Dedifferentiated amniotic fluid mesenchymal stem cell (primary cell): ENCODE measurements at regions not wholly inside any gene's neighbourhood (a gene's known extent, or its start where the extent isn't known, plus 50 kb on each side); places are given as distances from the start of the nearest gene placed in this dataset.
"Not testable (repeated sequence)": the region's sequence is repeated elsewhere in the genome, so short reads cannot be mapped to it uniquely, and the experiment has no call there.

ENCODE experiments used
- DNase-seq: peaks from one replicate; pipeline ENCODE4 v3.0.0-alpha.2; 2016; ENCODE audit errors: extremely low spot score

DNA sequence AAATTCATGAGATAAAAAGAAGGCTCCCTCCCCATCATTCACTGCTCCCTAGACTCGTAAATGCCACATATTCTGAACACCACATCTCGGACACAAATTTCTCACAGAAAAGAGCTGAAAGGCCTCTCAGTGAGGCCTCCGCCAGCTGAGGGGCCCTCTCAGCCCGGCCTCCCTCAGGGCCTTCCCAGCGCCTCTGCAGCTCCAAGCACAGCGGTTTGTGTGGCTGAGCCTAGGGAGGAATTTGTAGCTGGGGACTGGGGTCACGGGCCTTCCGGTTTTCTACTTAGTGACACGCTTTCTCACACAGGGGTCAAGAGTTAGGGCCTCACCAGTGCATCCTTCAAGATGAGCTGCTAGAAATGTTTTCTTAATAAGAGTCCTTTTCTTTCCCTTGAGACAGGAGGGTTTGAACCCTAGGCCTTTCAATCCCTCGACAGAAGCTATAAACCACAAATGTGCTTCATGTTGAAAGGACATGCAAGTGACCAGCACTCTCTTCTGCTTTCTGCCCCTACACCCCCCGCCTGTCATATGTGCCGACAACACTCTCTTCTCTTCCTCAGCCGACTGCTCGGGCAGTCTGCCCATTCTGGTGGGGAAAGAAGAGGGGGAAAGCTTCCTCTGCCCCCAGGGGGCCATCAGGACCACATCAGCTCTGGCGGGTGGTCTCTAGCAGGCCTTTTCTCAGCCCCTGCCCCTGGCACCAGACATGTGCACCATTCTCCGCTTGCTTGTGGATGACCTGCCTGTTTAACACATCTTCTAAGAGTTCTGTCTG lies 104.9 kb downstream of the CHIC2 start:
- DNase-seq, result no peak

DNA sequence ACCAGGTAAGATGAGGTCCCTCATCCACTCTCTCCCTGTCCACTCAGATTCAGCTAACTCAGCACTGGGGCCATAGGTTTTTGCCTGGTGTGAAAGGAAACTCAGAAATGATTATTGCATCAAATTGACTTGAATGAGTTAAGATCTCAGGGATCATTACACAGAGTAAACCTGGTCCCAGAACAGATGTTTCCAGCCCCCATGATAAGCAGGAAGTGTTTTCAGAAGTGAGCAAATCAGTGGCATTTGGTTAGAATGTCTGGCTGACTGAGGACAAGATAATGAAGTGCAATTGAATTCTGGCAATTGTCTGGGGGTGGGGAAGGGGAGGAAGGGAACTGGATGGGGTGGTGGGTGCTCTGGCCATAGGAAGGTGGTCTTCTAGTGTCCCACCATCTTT lies 108.0 kb downstream of the CHIC2 start:
- DNase-seq, result no peak

DNA sequence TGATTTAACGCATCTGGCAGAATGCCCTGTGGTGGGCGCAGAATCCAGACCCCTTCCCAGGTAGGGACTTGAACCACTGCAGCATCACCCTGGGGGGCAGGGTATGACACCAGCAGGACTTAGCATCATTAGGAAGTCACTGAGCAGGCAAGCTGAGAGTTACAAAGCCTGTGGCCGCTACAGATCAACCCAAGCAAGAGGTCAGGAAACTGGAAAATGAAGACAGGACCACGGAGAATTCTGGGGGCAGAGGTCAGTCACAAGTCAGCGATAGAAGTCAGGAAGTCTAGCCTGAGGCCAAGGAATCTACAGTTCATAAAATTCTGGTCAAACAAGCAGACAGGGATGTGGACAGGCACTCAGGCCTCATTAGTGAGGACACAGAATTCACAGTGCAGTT lies 108.4 kb downstream of the CHIC2 start:
- DNase-seq, result no peak

DNA sequence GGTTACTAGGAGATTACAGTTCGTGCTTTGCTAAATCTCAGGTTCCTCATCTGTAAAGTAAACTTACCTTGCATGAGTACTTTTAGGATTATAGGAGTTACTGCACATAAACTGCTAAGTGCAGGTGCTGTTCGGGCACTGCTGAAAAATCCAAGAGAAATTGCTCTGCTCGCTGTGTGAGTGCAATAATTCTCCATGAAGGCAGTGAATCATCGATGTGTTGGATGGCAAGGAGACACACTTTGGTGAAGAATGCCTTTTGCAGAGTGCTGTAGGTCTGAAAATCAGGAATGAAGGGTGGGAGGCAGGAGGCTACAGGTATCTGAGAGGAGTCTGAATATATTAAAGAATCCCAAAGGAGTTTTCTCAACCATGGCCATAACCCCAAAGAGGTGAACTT lies 113.0 kb downstream of the CHIC2 start:
- DNase-seq, result no peak

DNA sequence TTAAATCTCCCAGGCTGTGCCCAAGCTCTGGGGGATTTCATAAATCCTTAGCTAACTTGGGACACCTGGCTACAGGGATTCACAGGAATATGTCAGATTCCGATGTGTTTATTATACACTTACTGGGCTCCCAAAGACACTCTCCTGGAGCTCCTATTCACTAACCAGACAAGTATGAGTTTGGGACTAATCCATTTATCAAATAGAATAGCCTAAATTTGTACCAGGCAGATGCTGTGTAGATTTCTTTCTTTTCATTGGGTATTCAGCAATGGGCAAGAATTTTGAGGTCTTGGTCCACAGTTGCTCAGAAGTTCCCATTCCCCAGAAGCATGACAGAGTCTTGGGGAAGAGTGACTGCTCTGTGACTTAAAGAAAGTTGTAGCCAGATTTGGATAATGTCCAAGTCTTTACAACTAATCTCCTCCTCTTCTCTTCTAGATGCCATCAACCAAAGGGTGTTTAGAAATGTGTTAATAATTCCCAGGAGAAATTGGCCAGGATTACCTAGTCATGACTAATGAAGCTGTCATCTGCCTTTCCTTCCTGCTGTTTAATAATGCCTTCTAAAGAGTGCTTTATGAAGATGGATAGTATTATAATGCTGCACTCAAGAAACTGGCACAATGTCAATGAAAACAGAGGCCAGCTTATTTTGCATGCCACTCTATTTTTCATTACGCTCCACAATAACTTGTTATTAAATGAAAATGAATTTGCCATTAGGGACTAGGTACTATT lies 120.9 kb downstream of the CHIC2 start:
- no peak for DNase-seq

DNA sequence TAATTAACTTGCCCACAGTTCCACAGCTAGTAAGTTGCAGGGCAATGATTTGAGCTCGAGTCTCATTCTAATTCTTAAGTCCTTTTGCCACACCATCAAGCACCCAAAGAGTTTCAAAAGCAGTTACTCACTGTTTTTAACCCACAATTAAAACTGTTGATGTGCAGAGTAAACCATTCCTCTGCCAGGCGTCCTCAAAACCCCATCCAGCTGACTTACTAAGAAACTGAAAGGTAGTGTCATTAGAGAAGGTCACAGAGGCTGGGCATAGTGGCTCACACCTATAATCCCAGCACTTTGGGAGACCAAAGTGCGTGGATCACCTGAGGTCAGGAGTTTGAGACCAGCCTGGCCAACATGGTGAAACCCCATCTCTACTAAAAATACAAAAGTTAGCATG lies 121.7 kb downstream of the CHIC2 start:
- no peak for DNase-seq

DNA sequence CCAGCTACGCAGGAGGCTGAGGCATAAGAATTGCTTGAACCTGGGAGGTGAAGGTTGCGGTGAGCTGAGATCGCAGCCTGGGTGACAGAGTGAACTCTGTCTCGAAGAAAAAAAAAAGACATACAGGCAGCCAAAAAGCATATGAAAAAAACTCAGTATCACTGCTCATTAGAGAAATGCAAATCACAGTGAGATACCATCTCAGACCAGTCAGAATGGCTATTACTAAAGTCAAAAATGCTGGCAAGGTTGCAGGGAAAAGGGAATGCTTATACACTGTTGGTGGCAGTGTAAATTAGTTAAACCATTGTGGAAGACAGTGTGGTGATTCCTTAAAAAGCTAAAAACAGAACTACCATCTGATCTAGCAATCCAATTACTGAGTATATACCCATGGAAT lies 123.1 kb downstream of the CHIC2 start:
- no peak for DNase-seq

DNA sequence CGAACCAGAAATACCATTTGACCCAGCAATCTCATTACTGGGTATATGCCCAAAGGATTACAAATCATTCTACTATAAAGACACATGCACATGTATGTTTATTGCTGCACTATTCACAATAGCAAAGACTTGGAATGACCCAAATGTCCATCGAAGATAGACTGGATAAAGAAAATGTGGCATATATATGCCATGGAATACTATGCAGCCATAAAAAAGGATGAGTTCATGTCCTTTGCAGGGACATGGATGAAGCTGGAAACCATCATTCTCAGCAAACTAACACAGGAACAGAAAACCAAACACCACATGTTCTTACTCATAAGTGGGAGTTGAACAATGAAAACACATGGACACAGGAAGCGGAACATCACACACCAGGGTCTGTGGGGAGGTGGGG lies 124.5 kb downstream of the CHIC2 start:
- DNase-seq, result not testable (repeated sequence)

DNA sequence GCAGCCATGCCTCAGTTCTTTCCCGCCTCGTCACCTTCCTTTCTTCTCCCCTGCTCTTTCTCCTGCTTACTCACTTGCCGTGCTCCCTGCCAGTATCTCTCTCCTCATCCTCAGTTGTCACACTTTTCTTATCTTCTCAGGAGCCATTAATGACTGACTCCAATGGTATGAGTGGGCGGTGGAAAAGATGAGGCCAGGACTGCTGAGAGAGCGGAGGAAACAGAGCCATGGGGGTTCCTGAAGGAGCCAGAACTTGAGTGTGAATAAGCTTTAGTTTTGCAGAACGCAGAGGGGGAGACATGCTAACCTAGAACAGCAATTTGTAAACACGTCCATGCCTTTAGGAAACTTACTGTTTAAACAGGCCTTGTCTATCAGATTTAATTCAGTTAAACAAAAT lies 126.5 kb downstream of the CHIC2 start:
- DNase-seq, result no peak

DNA sequence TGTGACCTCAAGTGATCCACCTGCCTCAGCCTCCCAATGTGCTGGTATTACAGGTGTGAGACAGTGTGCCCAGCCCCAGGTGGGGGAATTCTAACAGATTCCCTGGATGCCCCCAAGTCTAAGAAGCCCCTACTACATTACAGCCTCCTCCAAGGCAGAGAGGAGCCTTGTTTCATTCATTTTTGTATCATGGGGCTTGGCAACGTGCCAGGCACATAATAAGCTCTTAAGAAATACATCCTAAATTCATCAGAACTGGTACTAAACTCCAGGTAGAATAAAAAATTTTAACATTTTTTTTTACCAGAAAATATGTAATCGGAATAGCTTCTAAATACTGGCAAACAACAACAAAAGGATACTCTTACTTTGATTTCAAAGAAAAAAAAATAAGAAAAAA lies 127.1 kb downstream of the CHIC2 start:
- no peak for DNase-seq

DNA sequence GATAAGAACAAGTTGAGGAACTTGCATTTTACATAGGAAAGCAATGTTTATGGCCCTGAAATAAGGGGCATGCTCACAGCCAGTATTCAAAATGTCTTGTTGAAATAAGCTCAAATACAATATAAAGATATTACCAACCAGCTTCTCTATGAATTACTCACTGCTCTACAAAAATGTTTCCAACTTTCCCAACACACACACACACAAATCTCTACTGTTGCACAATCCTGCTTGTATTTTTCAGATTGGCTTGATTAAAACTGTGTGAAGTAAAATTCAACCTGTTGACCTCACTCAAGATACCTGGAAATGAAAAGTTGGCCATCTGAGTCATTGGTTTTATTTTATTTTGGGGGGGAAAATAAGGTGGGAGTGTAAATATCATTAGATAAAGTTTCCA lies 128.6 kb downstream of the CHIC2 start:
- DNase-seq, result peak; percentile 43

DNA sequence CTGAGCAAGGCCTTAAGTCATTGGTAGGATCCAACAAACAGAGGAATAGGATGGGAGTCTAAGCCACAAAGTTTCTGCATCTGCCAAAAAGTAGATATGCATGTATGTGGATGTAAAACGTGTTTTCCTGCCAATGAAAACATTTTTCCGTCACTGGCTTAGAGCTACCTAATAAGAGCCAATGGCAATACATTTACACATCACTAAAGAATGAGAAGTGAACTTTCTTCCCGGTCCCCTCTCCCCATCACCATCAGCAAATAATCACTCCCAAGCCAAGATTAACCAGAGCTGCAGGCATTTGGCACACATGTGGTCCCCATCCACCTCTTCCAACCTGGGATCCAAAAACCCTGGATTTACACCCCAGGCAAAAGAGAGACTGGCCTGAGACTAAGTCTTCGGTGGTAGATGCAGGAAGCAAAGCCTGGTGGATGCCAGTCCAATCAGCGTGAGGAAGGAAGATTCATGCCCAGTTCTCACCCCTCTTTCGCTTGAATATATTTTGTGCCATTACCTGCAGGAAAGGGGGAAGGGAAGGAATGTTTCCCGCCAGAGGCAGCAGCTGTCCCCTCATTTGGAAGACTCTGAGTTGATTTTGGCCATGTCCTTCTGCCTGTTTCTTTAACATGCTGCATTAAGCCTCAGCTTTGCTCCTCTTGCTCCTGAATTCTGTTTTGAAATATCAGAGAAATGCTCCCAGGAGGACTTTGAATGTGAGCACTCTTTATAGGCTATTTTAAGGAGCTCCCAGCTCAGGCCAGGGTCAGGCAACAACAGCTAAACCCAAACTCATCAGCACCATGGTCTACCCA lies 131.4 kb downstream of the CHIC2 start:
- peak; percentile 90 for DNase-seq

DNA sequence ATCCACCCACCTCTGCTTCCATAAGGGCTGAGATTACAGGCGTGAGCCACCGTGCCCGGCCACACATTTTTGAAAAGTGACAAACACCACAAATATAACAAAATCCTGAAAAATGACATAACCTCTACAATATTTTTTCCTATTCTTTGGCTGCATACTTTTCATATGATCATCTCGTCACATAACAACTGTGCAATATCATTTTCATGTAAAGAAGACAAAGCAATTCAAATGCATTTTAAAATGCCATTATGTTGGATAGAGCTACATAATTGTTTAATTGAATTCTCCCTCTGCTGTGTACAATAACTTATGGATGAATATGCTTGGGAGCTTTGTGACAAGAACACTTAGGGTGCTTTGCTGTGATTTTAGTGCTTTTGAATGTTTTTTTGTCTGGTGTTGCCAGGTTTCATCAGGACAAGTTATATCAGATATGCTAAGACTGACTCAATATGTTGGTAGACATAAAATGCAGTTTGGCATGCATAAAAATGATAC lies 132.9 kb downstream of the CHIC2 start:
- peak; percentile 66 for DNase-seq

DNA sequence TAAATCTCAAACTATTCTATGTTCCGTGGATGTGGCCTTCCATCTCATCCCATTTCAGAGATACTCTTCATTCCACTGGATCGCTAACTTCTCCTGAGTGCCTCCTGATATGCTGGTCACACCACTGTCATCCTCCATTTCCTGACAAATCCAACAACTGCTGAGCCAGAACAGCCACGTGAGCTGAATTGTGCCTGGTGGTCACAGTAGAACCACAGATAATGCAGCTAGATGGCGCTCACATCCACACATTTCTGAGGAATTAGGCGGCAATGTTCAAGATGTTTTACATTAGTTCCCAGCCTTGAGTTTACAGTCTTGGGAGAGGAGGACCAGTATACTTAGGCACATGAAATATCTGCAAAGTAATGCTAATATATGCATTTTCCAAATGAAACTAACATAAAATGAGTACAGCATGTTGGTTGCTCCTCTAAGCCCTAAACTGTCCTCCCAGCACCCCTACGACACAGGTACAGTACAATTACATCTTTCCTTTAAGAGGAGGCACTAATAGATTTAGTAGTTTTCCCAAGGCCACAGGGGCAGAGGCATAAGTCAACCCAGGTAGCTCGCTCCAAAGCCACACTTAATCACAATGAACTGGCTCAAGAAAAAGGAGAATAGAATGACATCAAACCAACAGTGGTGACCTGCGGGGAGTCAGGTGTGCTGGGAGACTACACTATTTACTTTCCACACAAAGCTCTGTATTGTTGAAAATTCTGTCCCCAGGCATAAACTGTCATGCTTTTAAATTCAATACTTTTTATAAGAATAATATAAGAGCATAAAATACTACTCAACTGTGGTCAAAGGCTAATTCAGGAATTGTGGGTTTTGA lies 134.2 kb downstream of the CHIC2 start:
- peak; percentile 88 for DNase-seq

DNA sequence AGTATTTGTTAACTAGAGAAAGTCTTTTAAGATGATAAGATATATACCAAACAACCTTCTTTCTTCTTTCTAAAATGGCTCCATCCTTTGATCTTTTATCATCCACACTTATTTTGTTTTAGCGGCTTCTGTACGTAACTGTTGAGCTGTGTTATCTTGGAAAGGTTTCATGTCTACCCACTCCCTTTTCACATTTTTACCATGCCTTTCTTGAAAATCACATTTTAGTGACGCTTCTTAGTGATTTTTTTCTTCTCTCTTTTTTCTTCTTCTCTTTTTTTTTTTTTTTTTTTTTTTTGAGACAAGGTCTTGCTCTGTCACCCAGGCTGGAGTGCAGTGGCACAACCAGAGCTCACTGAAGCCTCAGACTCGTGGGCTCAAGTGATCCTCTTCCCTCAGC lies 135.1 kb downstream of the CHIC2 start:
- DNase-seq, result no peak

DNA sequence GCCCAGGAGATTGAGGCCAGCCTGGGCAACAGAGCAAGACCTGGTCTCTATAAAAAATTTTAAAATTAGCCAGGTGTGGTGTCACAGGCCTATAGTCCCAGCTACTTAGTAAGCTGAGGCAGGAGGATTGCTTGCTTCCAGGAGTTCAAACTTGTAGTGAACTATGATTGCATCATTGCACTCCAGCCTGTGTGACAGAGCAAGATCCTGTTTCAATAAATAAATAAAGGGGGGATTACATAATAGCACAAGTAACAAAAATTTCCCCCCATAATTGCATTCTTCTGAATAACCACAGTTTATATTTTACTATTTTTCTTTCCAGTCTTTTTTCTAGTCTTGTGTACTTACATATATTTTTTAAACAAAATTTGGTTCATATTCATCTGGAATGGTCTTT lies 135.6 kb downstream of the CHIC2 start:
- DNase-seq, result peak; percentile 48

DNA sequence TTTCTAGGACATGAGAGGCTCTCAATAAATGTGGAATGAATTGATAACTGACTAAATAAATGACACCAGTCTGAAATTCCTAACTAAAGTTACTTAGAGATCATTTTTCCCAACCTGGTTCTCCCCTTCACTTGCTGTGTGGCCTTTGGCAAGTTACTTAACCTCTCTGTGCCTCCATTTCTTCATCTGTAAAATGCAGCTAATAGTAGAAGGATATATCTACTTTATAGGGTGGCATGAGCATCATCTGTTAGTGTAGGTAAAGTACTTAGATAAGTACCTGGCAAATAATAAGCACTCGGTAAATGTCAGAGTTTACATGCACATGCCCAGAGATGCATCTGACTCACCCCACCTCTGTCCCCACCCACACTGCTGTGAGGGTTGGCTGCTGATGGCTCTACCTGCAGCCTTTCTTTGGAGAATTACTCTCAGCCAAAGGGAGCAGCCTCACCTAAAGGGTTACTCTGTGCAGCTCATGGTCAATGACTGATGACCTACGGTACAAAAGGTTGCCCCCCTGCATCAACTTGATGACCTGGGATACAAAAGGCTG lies 139.3 kb downstream of the CHIC2 start:
- no peak for DNase-seq

DNA sequence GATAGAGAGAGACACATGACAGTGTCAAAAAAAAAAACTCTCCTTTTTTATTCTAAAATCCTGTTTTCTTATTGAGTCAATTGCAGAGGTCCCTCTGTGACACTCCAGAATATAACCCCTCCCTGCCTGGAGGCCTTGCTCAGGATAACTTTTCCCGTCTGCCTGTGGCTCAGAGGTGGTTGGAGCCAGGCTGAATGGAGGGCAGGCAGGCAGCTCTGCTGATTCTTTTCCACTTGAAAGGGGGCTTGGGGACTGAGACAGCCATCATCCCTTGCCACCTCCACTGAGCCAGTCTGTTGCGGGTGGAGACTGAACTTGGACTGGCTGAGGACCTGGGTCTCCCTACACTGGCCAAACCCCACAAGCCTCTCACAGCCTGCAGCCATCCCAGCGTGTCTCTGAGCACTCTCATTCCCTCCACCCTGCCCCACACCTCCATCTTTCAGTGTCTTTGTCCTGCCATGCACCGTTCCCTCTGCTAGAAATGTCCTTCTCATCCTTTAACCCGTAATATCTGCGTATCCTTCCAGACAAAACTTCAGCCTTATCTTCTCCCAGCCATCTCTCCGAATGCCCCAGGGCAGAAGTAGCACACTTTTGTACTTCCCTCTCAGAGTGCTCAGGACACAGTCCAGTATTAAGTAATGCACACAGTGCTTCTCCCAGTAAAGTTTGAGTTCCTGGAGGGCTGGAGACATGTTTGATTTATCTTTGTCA lies 139.9 kb downstream of the CHIC2 start:
- no peak for DNase-seq

DNA sequence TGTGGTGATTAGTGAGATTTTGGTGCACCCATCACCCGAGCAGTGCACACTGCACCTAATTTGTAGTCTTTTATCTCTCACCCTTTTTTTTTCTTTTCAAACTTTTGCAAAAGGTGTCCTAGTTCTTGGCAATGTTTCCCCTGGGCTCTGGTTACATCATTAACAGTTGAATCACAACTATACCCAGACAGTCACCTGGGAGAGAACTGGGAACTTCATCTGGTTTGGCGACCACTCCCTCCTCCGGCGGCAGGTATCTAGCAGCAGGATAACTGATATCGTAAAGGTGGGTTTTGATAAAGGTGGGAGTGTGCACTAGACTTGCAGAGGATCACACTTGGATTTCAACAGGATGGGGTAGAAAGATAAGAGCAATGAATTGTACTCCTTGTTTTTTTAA lies 140.5 kb downstream of the CHIC2 start:
- no peak for DNase-seq

DNA sequence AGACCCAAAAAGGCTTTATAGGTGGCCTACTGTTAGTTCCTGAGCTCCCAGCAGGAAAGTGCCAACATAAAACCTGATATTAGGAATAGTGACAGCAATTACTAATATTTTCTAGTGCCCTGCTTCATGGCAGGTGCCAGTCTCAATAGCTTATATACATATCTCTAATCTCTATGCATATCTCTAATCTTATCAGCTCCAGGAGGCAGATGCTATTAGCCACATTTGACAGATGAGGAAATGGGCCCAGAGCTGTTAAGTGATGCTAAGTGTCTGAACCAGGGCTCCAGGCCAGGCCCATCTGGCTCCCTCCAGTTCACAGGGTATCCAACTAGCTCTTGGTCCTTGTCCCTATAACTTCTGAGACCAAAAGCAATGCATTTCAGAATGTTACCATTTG lies 142.5 kb downstream of the CHIC2 start:
- no peak for DNase-seq

DNA sequence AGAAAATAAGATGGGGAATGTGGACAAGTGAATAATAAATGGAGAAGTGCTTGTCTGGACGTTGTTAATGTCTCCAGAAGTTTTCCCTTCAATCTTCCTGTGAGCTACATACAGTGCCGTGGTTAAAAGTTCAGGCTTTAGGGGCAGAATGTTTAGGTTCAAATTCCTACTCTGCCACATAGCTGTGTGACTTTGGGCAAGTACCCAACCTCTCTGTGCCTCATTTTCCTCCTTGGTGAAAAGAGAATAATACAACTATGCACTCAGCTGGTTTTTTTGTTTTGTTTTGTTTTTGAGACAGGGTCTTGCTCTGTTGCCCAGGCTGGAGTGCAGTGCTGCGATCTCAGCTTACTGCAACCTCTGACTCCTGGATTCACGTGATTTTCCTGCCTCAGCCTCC lies 143.5 kb downstream of the CHIC2 start:
- DNase-seq, result no peak
